ENCODE measurements at regions not wholly inside any gene's neighbourhood (a gene's known extent, or its start where the extent isn't known, plus 50 kb on each side); places are given as distances from the start of the nearest gene placed in this dataset.
"Not testable (repeated sequence)": the region's sequence is repeated elsewhere in the genome, so short reads cannot be mapped to it uniquely, and the experiment has no call there.

DNA sequence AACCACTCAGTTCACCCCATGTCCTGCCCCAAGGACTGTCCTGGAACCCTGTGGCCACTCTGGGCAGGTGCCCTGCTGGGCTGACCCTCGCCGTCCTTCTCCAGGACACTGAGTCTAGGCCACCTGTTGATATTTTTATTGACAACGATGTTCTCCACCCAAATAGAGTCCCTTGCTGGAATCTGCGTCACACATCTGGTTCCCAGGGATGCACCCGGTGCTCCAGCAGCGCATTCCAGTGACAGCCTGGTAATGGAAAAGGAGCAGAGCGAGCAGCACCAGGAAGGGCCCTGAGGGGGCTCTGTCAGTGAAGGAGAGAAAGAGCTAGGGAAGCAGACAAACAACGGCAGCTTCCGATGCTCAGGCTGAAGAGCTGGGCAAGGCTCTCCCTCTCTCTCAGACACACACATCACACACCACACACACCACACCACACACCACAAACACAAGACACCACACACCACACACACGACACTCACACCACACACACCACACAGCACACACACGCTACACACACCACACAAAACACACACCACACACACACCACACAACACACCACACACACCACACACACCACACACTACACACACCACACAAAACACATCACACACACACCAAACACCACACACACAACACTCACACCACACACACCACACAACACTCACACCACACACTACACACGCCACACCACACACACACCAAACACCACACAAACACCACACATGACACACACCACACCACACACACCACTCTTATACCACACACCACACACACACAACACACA, 117.9 kb upstream of the THBS2 start:
- H3K9me3 Mint-ChIP-seq: peaks cover 9% of the 10 kb centered on the region
- intact Hi-C loops (cut with micrococcal nuclease): loop anchor here (5.0 kb wide), 1 partner anchor 474 kb away; no protein-coding TSS in a partner anchor
- CTCF ChIA-PET: no interaction called here
- H3K4me1 Mint-ChIP-seq (ENCODE audit: low read depth): no peaks in the 10 kb centered on the region
- H3K27ac Mint-ChIP-seq: no peak overlapping the region
- no peak for DNase-seq
- no peaks in the 10 kb centered on the region for H3K27me3 Mint-ChIP-seq (ENCODE audit: low read depth)
- H3K36me3 Mint-ChIP-seq (ENCODE audit: low read depth): no peaks in the 10 kb centered on the region
- no peak overlapping the region for H3K4me3 Mint-ChIP-seq

GRCh38 chr6:169370666-169371343, 117.2 kb upstream of the THBS2 start:
- Mint-ChIP-seq H3K27me3 (ENCODE audit: low read depth) (no peaks in the 10 kb centered on the region), H3K36me3 (ENCODE audit: low read depth) (no peaks in the 10 kb centered on the region), H3K4me3 (no peak overlapping the region), H3K9me3 (peaks cover 4% of the 10 kb centered on the region), H3K4me1 (ENCODE audit: low read depth) (no peaks in the 10 kb centered on the region), H3K27ac (no peak overlapping the region)
- intact Hi-C loops (cut with micrococcal nuclease): loop anchor here (5.0 kb wide), 1 partner anchor 474 kb away; no protein-coding TSS in a partner anchor
- DNase-seq: no peak
- CTCF ChIA-PET: no interaction called here

GRCh38 chr6:169370054-169370453, 116.4 kb upstream of the THBS2 start:
- Mint-ChIP-seq H3K27ac (no peak overlapping the region), H3K4me3 (no peak overlapping the region), H3K4me1 (ENCODE audit: low read depth) (no peaks in the 10 kb centered on the region), H3K36me3 (ENCODE audit: low read depth) (no peaks in the 10 kb centered on the region), H3K9me3 (peaks cover 4% of the 10 kb centered on the region), H3K27me3 (ENCODE audit: low read depth) (no peaks in the 10 kb centered on the region)
- intact Hi-C loops (cut with micrococcal nuclease): loop anchor here (5.0 kb wide), 1 partner anchor 473 kb away; no protein-coding TSS in a partner anchor
- no peak for DNase-seq
- CTCF ChIA-PET: no interaction called here

DNA sequence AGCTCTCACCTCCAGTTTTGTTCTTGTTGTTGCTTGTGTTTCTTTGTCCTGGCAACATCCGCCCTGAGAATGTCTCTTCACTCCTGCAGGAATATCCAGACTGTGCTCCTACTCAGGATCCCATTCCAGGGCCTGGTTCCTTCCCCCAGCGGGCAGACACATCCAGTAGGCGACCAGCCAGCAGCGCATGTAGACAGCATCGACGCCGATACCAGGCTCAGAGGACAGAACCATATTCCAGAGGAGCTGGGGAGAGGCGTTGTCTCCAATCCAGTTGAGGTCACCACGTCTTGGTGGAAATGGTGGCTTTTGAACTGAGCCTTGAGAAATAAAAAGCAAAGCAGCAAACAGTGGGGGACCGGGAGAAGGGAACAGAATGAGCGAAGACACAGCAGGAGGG, 114.6 kb upstream of the THBS2 start:
- H3K36me3 Mint-ChIP-seq (ENCODE audit: low read depth): no peaks in the 10 kb centered on the region
- H3K27me3 Mint-ChIP-seq (ENCODE audit: low read depth): no peaks in the 10 kb centered on the region
- H3K4me3 Mint-ChIP-seq: no peak overlapping the region
- H3K4me1 Mint-ChIP-seq (ENCODE audit: low read depth): no peaks in the 10 kb centered on the region
- no peak for DNase-seq
- intact Hi-C loops (cut with micrococcal nuclease): no loop called here
- H3K9me3 Mint-ChIP-seq: peaks cover 4% of the 10 kb centered on the region
- CTCF ChIA-PET: no interaction called here
- no peak overlapping the region for H3K27ac Mint-ChIP-seq

DNA sequence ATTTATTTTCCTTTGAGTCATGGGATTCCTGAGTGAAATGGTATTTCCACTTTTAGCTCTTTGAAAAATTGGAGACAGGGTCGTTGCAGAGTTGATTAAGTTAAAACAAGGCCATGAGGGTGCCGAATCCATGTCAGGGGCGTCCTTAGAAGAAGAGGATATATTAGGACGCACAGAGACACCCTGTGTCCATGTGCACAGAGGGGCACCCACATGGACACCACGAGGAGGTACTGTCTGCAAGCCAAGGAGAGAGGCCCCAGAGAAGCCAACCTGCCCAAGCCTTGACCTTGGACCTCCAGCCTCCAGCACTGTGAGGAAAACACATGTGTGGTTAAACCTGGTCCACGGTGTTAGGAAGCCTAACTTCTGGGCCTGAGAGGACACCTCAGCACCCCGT, 113.9 kb upstream of the THBS2 start:
- Mint-ChIP-seq H3K4me3 (no peak overlapping the region), H3K27ac (no peak overlapping the region), H3K27me3 (ENCODE audit: low read depth) (no peaks in the 10 kb centered on the region), H3K4me1 (ENCODE audit: low read depth) (no peaks in the 10 kb centered on the region), H3K36me3 (ENCODE audit: low read depth) (no peaks in the 10 kb centered on the region), H3K9me3 (peaks cover 4% of the 10 kb centered on the region)
- CTCF ChIA-PET: no interaction called here
- DNase-seq: no peak
- intact Hi-C loops (cut with micrococcal nuclease): no loop called here

- H3K27ac Mint-ChIP-seq: no peak overlapping the region
- CTCF ChIA-PET: no interaction called here
- no peak overlapping the region for H3K4me3 Mint-ChIP-seq
- no peaks in the 10 kb centered on the region for H3K27me3 Mint-ChIP-seq (ENCODE audit: low read depth)
- peaks cover 4% of the 10 kb centered on the region for H3K9me3 Mint-ChIP-seq
- H3K4me1 Mint-ChIP-seq (ENCODE audit: low read depth): no peaks in the 10 kb centered on the region
- DNase-seq: no peak
- no peaks in the 10 kb centered on the region for H3K36me3 Mint-ChIP-seq (ENCODE audit: low read depth)
- intact Hi-C loops (cut with micrococcal nuclease): no loop called here
Measured at GRCh38 chr6:169366258-169366901, 112.7 kb upstream of the THBS2 start.

GRCh38 chr6:169365567-169366257, 112.1 kb upstream of the THBS2 start:
- no peak for DNase-seq
- no peak overlapping the region for H3K27ac Mint-ChIP-seq
- CTCF ChIA-PET: no interaction called here

DNA sequence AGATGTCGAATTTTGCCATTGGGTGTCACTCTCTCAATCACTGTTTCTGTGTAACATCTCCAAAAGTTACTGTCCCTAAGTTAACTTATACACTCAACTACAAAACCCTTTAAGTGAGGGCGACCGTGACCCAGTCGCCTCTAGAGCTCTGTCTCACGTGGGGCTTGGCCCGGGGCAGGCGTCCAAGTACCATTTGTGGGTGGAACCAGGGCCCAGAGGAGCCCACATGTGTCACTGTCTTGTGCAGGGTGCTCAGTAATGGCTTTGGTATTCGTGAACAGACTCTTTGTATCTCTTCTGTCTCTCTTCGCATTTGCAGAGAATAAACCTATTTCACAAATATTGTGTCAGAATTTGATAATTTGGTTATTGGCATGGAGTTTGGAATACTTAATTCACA, 109.9 kb upstream of the THBS2 start:
- CTCF ChIA-PET: no interaction called here
- H3K4me3 Mint-ChIP-seq: no peak overlapping the region
- H3K27me3 Mint-ChIP-seq (ENCODE audit: low read depth): no peaks in the 10 kb centered on the region
- no peaks in the 10 kb centered on the region for H3K4me1 Mint-ChIP-seq (ENCODE audit: low read depth)
- no peak for DNase-seq
- H3K9me3 Mint-ChIP-seq: peaks cover 4% of the 10 kb centered on the region
- intact Hi-C loops (cut with micrococcal nuclease): no loop called here
- H3K36me3 Mint-ChIP-seq (ENCODE audit: low read depth): no peaks in the 10 kb centered on the region
- H3K27ac Mint-ChIP-seq: no peak overlapping the region

More at GRCh38 chr6:169365567-169366257, 112.1 kb upstream of the THBS2 start:
- H3K4me3 Mint-ChIP-seq: no peak overlapping the region
- peaks cover 4% of the 10 kb centered on the region for H3K9me3 Mint-ChIP-seq
- H3K4me1 Mint-ChIP-seq (ENCODE audit: low read depth): no peaks in the 10 kb centered on the region
- no peaks in the 10 kb centered on the region for H3K27me3 Mint-ChIP-seq (ENCODE audit: low read depth)
- H3K36me3 Mint-ChIP-seq (ENCODE audit: low read depth): no peaks in the 10 kb centered on the region
- intact Hi-C loops (cut with micrococcal nuclease): no loop called here

DNA sequence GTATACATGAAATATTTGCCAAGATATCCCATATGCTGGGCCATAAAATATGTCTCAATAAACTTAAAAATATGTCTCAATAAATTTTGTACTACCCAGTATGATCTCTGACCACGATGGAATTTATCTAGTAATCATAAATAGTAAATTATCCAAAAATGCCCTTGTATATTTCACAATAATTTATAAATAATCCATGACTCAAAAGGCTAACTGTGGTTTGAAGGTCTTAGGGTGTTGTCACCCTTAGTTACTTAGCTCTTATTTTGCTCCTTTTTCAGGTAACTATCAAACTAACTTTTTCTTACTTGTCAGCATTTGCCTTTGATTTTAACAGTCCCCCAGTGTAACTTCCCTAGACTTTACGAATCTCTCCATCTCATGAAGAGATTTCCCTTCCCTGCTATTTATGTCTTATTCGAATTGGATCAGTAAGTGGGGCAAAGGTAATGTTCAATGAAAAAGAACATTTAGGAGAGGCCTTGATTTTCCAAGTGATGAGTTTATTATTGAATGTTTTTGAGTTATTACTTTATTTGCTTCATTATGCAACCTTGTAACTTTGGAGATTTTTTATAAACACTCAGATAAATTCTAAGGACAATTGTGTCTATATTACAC, 109.0 kb upstream of the THBS2 start:
- Mint-ChIP-seq H3K27me3 (ENCODE audit: low read depth) (peaks cover 2% of the 10 kb centered on the region), H3K9me3 (peaks cover 4% of the 10 kb centered on the region), H3K4me3 (no peak overlapping the region), H3K27ac (no peak overlapping the region), H3K4me1 (ENCODE audit: low read depth) (no peaks in the 10 kb centered on the region), H3K36me3 (ENCODE audit: low read depth) (no peaks in the 10 kb centered on the region)
- no peak for DNase-seq
- CTCF ChIA-PET: no interaction called here
- intact Hi-C loops (cut with micrococcal nuclease): no loop called here

- H3K4me1 Mint-ChIP-seq (ENCODE audit: low read depth); H3K36me3 Mint-ChIP-seq (ENCODE audit: low read depth); H3K27ac Mint-ChIP-seq; H3K4me3 Mint-ChIP-seq; intact Hi-C loops (cut with micrococcal nuclease); H3K9me3 Mint-ChIP-seq; DNase-seq; CTCF ChIA-PET: not testable (repeated sequence)
- H3K27me3 Mint-ChIP-seq (ENCODE audit: low read depth): peaks cover 34% of the 10 kb centered on the region
Measured at GRCh38 chr6:169355001-169355400, 101.4 kb upstream of the THBS2 start.

DNA sequence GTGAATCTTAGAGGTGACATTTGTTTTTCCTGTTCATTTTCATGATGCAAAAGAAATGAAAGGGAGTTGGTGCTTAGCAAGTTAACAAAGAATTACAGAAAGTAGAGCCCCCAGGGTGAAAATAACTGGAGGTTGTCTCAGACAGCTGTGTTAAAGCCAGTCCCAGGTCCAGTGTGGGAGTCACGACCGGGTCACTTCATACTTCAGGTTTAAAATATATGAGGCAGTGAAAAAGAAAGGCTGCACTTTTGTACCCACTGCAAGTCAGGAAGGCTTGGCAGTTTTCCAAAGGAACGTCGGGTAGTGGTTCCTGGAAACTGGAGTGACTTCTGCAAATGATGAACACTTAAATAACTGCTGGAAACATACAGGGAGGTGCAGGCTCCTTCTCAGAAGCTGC, 91.5 kb upstream of the THBS2 start:
- Mint-ChIP-seq H3K27ac (no peak overlapping the region), H3K4me3 (no peak overlapping the region), H3K4me1 (ENCODE audit: low read depth) (no peaks in the 10 kb centered on the region), H3K27me3 (ENCODE audit: low read depth) (peaks cover 4% of the 10 kb centered on the region), H3K9me3 (no peaks in the 10 kb centered on the region), H3K36me3 (ENCODE audit: low read depth) (no peaks in the 10 kb centered on the region)
- CTCF ChIA-PET: no interaction called here
- DNase-seq: no peak
- intact Hi-C loops (cut with micrococcal nuclease): no loop called here

DNA sequence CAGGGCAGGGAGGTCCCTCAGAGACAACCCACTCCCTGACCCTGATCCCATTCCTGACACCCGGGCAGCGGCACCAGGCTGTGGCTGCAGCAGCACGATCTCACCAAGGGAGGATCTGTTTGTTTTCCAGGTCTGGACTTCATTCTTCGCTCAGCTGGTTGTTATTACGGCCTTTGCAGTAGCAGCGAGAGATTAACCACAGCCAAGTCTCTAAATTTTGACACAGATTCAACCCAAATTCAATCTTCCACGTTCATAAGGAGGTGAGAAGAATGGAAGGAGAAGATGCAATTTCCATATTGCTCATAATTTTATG, 91.1 kb upstream of the THBS2 start:
- CTCF ChIA-PET: no interaction called here
- intact Hi-C loops (cut with micrococcal nuclease): no loop called here
- DNase-seq: no peak
- Mint-ChIP-seq H3K4me3 (no peak overlapping the region), H3K36me3 (ENCODE audit: low read depth) (no peaks in the 10 kb centered on the region), H3K4me1 (ENCODE audit: low read depth) (no peaks in the 10 kb centered on the region), H3K27me3 (ENCODE audit: low read depth) (peaks cover 4% of the 10 kb centered on the region), H3K9me3 (no peaks in the 10 kb centered on the region), H3K27ac (no peak overlapping the region)
